ENCODE measurements at regions not wholly inside any gene's neighbourhood (a gene's known extent, or its start where the extent isn't known, plus 50 kb on each side); places are given as distances from the start of the nearest gene placed in this dataset.

GRCh38 chr1:4056989-4057388, 156.9 kb upstream of the C1orf174 start:
- TF ChIP-seq CTCF (IDR thresholded peaks at IDR 0.05; ENCODE audit: insufficient read depth, low read depth, low read length, missing control alignments): no peak
- H3K4me3 ChIP-seq (ENCODE audit: low read length): no peak overlapping the region
- no peak for DNase-seq (ENCODE audit: low read depth)

GRCh38 chr1:4057603-4058002, 157.5 kb upstream of the C1orf174 start:
- DNase-seq (ENCODE audit: low read depth): no peak
- TF ChIP-seq CTCF (IDR thresholded peaks at IDR 0.05; ENCODE audit: insufficient read depth, low read depth, low read length, missing control alignments): no peak
- no peak overlapping the region for H3K4me3 ChIP-seq (ENCODE audit: low read length)

GRCh38 chr1:4058122-4058521, 158.1 kb upstream of the C1orf174 start:
- no peak overlapping the region for H3K4me3 ChIP-seq (ENCODE audit: low read length)
- no peak for TF ChIP-seq CTCF (IDR thresholded peaks at IDR 0.05; ENCODE audit: insufficient read depth, low read depth, low read length, missing control alignments)
- DNase-seq (ENCODE audit: low read depth): no peak

GRCh38 chr1:4058706-4059105, 158.6 kb upstream of the C1orf174 start:
- no peak overlapping the region for H3K4me3 ChIP-seq (ENCODE audit: low read length)
- TF ChIP-seq CTCF (IDR thresholded peaks at IDR 0.05; ENCODE audit: insufficient read depth, low read depth, low read length, missing control alignments): no peak
- no peak for DNase-seq (ENCODE audit: low read depth)

GRCh38 chr1:4059270-4059669, 159.2 kb upstream of the C1orf174 start:
- no peak overlapping the region for H3K4me3 ChIP-seq (ENCODE audit: low read length)
- no peak for TF ChIP-seq CTCF (IDR thresholded peaks at IDR 0.05; ENCODE audit: insufficient read depth, low read depth, low read length, missing control alignments)
- DNase-seq (ENCODE audit: low read depth): no peak

- DNase-seq (ENCODE audit: low read depth): no peak
- H3K4me3 ChIP-seq (ENCODE audit: low read length): no peak overlapping the region
- no peak for TF ChIP-seq CTCF (IDR thresholded peaks at IDR 0.05; ENCODE audit: insufficient read depth, low read depth, low read length, missing control alignments)
Observed at GRCh38 chr1:4060850-4061249, 160.8 kb upstream of the C1orf174 start.

GRCh38 chr1:4061521-4062031, 161.5 kb upstream of the C1orf174 start:
- no peak overlapping the region for H3K4me3 ChIP-seq (ENCODE audit: low read length)
- no peak for DNase-seq (ENCODE audit: low read depth)
- TF ChIP-seq CTCF (IDR thresholded peaks at IDR 0.05; ENCODE audit: insufficient read depth, low read depth, low read length, missing control alignments): no peak

All from epithelial cell of esophagus (primary cell).